GM12878 (cell line): ENCODE measurements at regions not wholly inside any gene's neighbourhood (a gene's known extent, or its start where the extent isn't known, plus 50 kb on each side); places are given as distances from the start of the nearest gene placed in this dataset.
"Not testable (repeated sequence)": the region's sequence is repeated elsewhere in the genome, so short reads cannot be mapped to it uniquely, and the experiment has no call there.

Experiments used
- ATAC-seq: fragments of 200-7000 bp; cut with Tn5 transposase; 3 replicates; pipeline ENCODE4 v1.9.1; 2020; ENCODE audit warnings: mild to moderate bottlenecking, moderate library complexity
- BruUV-seq: library from RNA; stranded (reverse); fragments of 400-500 nt; replicated peaks from 2 replicates; lab custom pipeline; 2021; lab: Mats Ljungman, UMichigan
- CTCF ChIA-PET: fragments of 300-600 bp; sonication (Branson Sonifier 250); formaldehyde crosslinking; extraction: SDS; loops from one replicate; lab custom pipeline; 2021; ENCODE audit warnings: inconsistent platforms; lab: Yijun Ruan, JAX
- POLR2A ChIA-PET: fragments of 350-600 bp; formaldehyde crosslinking; extraction: SDS; loops from one replicate; lab custom pipeline; 2021; ENCODE audit warnings: inconsistent platforms; lab: Charles Lee
- RAD21 ChIA-PET: fragments of 300-600 bp; sonication (Branson Sonifier 250); formaldehyde crosslinking; loops from one replicate; lab custom pipeline; 2023; ENCODE audit warnings: antibody characterized with exemption; ENCODE audit not compliant: unreplicated experiment; lab: Charles Lee
- SMC1A ChIA-PET: fragments of 300-600 bp; sonication (Branson Sonifier 250); formaldehyde crosslinking; loops from one replicate; lab custom pipeline; 2023; ENCODE audit not compliant: unreplicated experiment, uncharacterized antibody; lab: Charles Lee
- DNase-seq: peaks from one replicate; pipeline ENCODE4 v3.0.0-alpha.2; 2011; ENCODE audit warnings: low read depth, low spot score
- FAIRE-seq: peaks from 3 replicates; lab custom pipeline; 2011; peaks lifted over from hg19 to GRCh38; lab: Jason Lieb, UNC
- H2AFZ ChIP-seq: 2 replicates; pipeline ENCODE4 v1.6.0; 2011; ENCODE audit warnings: low read depth, low read length, control low read depth; ENCODE audit not compliant: control insufficient read depth
- H3K27ac ChIP-seq: 2 replicates; pipeline ENCODE4 v1.5.1; 2011; ENCODE audit warnings: control low read depth; ENCODE audit not compliant: control insufficient read depth, insufficient read depth
- H3K27me3 ChIP-seq, 2 experiments: replicated peaks in 1 of 2; 2 replicates each; pipeline versions ENCODE4 v1.6.0 to v1.6.1; 2011; ENCODE audit warnings: low read length in 1 of 2; ENCODE audit not compliant: control insufficient read depth in 2 of 2, insufficient read depth in 2 of 2
- H3K36me3 ChIP-seq, 2 experiments: 2 replicates each; pipeline ENCODE4 v1.5.1; 2011; ENCODE audit warnings: low read length in 1 of 2; ENCODE audit not compliant: control insufficient read depth in 2 of 2, insufficient read depth in 2 of 2
- H3K4me1 ChIP-seq: 2 replicates; pipeline ENCODE4 v1.6.1; 2011; ENCODE audit warnings: mild to moderate bottlenecking, low read length, moderate library complexity, mixed read lengths; ENCODE audit not compliant: control insufficient read depth, insufficient read depth
- H3K4me2 ChIP-seq: 2 replicates; pipeline ENCODE4 v1.6.0; 2011; ENCODE audit warnings: control low read depth; ENCODE audit not compliant: control insufficient read depth, insufficient read depth
- H3K4me3 ChIP-seq: fragments of 200-600 bp; sonication (generic); 2 replicates; pipeline ENCODE4 v1.5.1; 2016
- H3K79me2 ChIP-seq: 2 replicates; pipeline ENCODE4 v1.6.0; 2011; ENCODE audit warnings: low read length; ENCODE audit not compliant: control insufficient read depth, insufficient read depth
- H3K9ac ChIP-seq: 2 replicates; pipeline ENCODE4 v1.8.0; 2011; ENCODE audit warnings: low read length, control low read depth, mixed read lengths; ENCODE audit not compliant: control insufficient read depth, insufficient read depth
- H3K9me3 ChIP-seq: replicated peaks from 3 replicates; pipeline ENCODE4 v1.5.1; 2011; ENCODE audit warnings: mild to moderate bottlenecking, low read length; ENCODE audit not compliant: control insufficient read depth, insufficient read depth
- H4K20me1 ChIP-seq: 2 replicates; pipeline ENCODE4 v1.6.0; 2011; ENCODE audit not compliant: control insufficient read depth, insufficient read depth
- IKZF1 ChIP-seq: fragments of 450-650 bp; conservative IDR thresholded peaks from 2 replicates; pipeline ENCODE4 v1.6.1; 2017; ENCODE audit warnings: antibody characterized with exemption, mild to moderate bottlenecking
- NFXL1 ChIP-seq: fragments of 450-650 bp; IDR thresholded peaks from 2 replicates; pipeline ENCODE4 v1.6.1; 2017; ENCODE audit warnings: antibody characterized with exemption, mild to moderate bottlenecking, borderline replicate concordance
- WGBS: methylation state at CpG from one replicate; pipeline ENCODE4 v1.1.6; 2016; ENCODE audit warnings: low lambda C conversion rate; ENCODE audit not compliant: insufficient replicate concordance, insufficient coverage; ENCODE audit errors: missing lambda C conversion rate; 5-methylcytosine and 5-hydroxymethylcytosine counted together
- in situ Hi-C: fragments of 300-500 bp; cut with MboI; formaldehyde crosslinking; loops from 9 replicates; pipeline ENCODE4 v1.14.3; 2018; ENCODE audit warnings: mixed read lengths
- intact Hi-C: fragments of 100-400 bp; cut with micrococcal nuclease; formaldehyde crosslinking; loops from one replicate; pipeline ENCODE4 v1.14.2; 2022; ENCODE audit not compliant: unreplicated experiment
- TF ChIP-seq, protein P1 (sequence below): fragments of 450-650 bp; formaldehyde crosslinking; IDR thresholded peaks from 2 replicates; pipeline ENCODE4 v1.5.0; 2022; ENCODE audit warnings: mild to moderate bottlenecking, missing genetic modification characterization

GRCh38 chr13:90891329-90891728 is 456.2 kb upstream of the MIR17HG start (continued):
- TF ChIP-seq, protein P1, sequence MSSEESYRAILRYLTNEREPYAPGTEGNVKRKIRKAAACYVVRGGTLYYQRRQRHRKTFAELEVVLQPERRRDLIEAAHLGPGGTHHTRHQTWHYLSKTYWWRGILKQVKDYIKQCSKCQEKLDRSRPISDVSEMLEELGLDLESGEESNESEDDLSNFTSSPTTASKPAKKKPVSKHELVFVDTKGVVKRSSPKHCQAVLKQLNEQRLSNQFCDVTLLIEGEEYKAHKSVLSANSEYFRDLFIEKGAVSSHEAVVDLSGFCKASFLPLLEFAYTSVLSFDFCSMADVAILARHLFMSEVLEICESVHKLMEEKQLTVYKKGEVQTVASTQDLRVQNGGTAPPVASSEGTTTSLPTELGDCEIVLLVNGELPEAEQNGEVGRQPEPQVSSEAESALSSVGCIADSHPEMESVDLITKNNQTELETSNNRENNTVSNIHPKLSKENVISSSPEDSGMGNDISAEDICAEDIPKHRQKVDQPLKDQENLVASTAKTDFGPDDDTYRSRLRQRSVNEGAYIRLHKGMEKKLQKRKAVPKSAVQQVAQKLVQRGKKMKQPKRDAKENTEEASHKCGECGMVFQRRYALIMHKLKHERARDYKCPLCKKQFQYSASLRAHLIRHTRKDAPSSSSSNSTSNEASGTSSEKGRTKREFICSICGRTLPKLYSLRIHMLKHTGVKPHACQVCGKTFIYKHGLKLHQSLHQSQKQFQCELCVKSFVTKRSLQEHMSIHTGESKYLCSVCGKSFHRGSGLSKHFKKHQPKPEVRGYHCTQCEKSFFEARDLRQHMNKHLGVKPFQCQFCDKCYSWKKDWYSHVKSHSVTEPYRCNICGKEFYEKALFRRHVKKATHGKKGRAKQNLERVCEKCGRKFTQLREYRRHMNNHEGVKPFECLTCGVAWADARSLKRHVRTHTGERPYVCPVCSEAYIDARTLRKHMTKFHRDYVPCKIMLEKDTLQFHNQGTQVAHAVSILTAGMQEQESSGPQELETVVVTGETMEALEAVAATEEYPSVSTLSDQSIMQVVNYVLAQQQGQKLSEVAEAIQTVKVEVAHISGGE (CRISPR knock-in tag): no peak
- TF ChIP-seq, all 136 proteins: peak for 0

DNA sequence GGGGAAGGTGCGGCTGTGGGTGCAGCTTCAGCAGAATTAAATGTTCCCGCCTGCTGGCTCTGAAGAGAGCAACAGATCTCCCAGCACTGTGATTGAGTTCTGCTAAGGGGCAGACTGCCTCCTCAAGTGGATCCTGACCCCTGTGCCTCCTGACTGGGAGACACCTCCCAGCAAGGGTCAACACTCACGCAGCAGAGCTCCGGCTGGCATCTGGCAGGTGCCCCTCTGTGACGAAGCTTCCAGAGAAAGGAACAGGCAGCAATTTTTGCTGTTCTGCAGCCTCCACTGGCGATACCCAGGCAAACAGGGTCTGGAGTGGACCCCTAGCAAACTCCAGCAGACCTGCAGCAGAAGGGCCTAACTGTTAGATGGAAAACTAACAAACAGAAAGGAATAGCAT is 454.3 kb upstream of the MIR17HG start:
- CTCF ChIA-PET, intact Hi-C loops, H3K9me3 ChIP-seq, DNase-seq, H3K27me3 ChIP-seq, FAIRE-seq, H3K4me2 ChIP-seq, H3K9ac ChIP-seq, BruUV-seq, H4K20me1 ChIP-seq, H3K27ac ChIP-seq, RAD21 ChIA-PET, H3K79me2 ChIP-seq, POLR2A ChIA-PET, in situ Hi-C loops, H3K4me1 ChIP-seq, H3K36me3 ChIP-seq, H3K4me3 ChIP-seq, H2AFZ ChIP-seq, ATAC-seq: not testable (repeated sequence)
- WGBS: 40% methylated on average over 5 of the region's 6 CpGs
- SMC1A ChIA-PET: interaction anchor here (0.6 kb wide), 1 partner anchor 1042 kb away, joined by 3 read pairs; no protein-coding TSS in a partner anchor

- intact Hi-C loops: no loop called here
- RAD21 ChIA-PET: no interaction called here
Measured at GRCh38 chr13:90896002-90896401, 451.5 kb upstream of the MIR17HG start.

More at GRCh38 chr13:90896002-90896401, 451.5 kb upstream of the MIR17HG start:
- ChIA-PET SMC1A (no interaction called here), CTCF (no interaction called here), POLR2A (no interaction called here)
- Histone ChIP-seq H3K9ac (no peak overlapping the region), H3K79me2 (no peaks in the 10 kb centered on the region), H3K4me1 (no peaks in the 10 kb centered on the region), H3K9me3 (no peaks in the 10 kb centered on the region), H3K27me3 (no peaks in the 10 kb centered on the region), H2AFZ (no peak overlapping the region), H3K36me3 (no peaks in the 10 kb centered on the region), H4K20me1 (no peaks in the 10 kb centered on the region), H3K27ac (no peak overlapping the region), H3K4me3 (no peak overlapping the region), H3K4me2 (no peak overlapping the region)
- BruUV-seq: no TSS peak
- ATAC-seq: peak; percentile 49; the same call in 1 of the 3 replicates
- in situ Hi-C loops: no loop called here
- TF ChIP-seq IKZF1: 0 out of 2 replicates have a peak, but pooled peaks have one; percentile 11
- TF ChIP-seq NFXL1: no peak
- DNase-seq: no peak
- no peak for FAIRE-seq
- WGBS: 0% methylated on average over 2 of the region's 2 CpGs
